ENCODE measurements at regions not wholly inside any gene's neighbourhood (a gene's known extent, or its start where the extent isn't known, plus 50 kb on each side); places are given as distances from the start of the nearest gene placed in this dataset.

GRCh38 chr2:198702796-198703195 lies 754.9 kb downstream of the SATB2 start:
- TF ChIP-seq CTCF (IDR thresholded peaks at IDR 0.05), result no peak
- intact Hi-C loops (cut with DNase I), result no loop called here
- Histone ChIP-seq H3K9me3 (no peaks in the 10 kb centered on the region), H3K4me1 (no peaks in the 10 kb centered on the region), H3K27me3 (no peaks in the 10 kb centered on the region), H3K36me3 (no peaks in the 10 kb centered on the region), H3K27ac (no peak overlapping the region), H3K4me3 (no peak overlapping the region)
- DNase-seq, result no peak
- no peak for ATAC-seq

GRCh38 chr2:198701481-198701880 lies 756.3 kb downstream of the SATB2 start:
- no peaks in the 10 kb centered on the region for H3K4me1 ChIP-seq
- H3K27me3 ChIP-seq, result no peaks in the 10 kb centered on the region
- DNase-seq (no peak), ATAC-seq (no peak)
- no peak overlapping the region for H3K27ac ChIP-seq
- no peak overlapping the region for H3K4me3 ChIP-seq
- TF ChIP-seq CTCF (IDR thresholded peaks at IDR 0.05), result no peak
- no peaks in the 10 kb centered on the region for H3K9me3 ChIP-seq
- intact Hi-C loops (cut with DNase I), result no loop called here
- H3K36me3 ChIP-seq, result no peaks in the 10 kb centered on the region

- no peak for TF ChIP-seq CTCF (IDR thresholded peaks at IDR 0.05)
- Histone ChIP-seq H3K36me3 (no peaks in the 10 kb centered on the region), H3K4me3 (no peak overlapping the region), H3K27me3 (no peaks in the 10 kb centered on the region), H3K4me1 (no peaks in the 10 kb centered on the region), H3K9me3 (no peaks in the 10 kb centered on the region), H3K27ac (no peak overlapping the region)
- intact Hi-C loops (cut with DNase I), result no loop called here
- DNase-seq (no peak), ATAC-seq (no peak)
Observed at GRCh38 chr2:198700319-198700718, 757.4 kb downstream of the SATB2 start.

- Histone ChIP-seq H3K36me3 (no peaks in the 10 kb centered on the region), H3K27me3 (no peaks in the 10 kb centered on the region), H3K9me3 (no peaks in the 10 kb centered on the region), H3K4me3 (no peak overlapping the region), H3K4me1 (no peaks in the 10 kb centered on the region), H3K27ac (no peak overlapping the region)
- ATAC-seq (no peak), DNase-seq (no peak)
- no peak for TF ChIP-seq CTCF (IDR thresholded peaks at IDR 0.05)
- intact Hi-C loops (cut with DNase I), result no loop called here
Observed at GRCh38 chr2:198698230-198698629, 759.5 kb downstream of the SATB2 start.

- Histone ChIP-seq H3K27ac (no peak overlapping the region), H3K4me1 (no peaks in the 10 kb centered on the region), H3K27me3 (no peaks in the 10 kb centered on the region), H3K9me3 (no peaks in the 10 kb centered on the region), H3K4me3 (no peak overlapping the region), H3K36me3 (no peaks in the 10 kb centered on the region)
- intact Hi-C loops (cut with DNase I), result no loop called here
- DNase-seq (no peak), ATAC-seq (no peak)
- TF ChIP-seq CTCF (IDR thresholded peaks at IDR 0.05), result no peak
Observed at GRCh38 chr2:198697794-198698193, 759.9 kb downstream of the SATB2 start.
